AG04449 (cell line): ENCODE measurements at regions not wholly inside any gene's neighbourhood (a gene's known extent, or its start where the extent isn't known, plus 50 kb on each side); places are given as distances from the start of the nearest gene placed in this dataset.

Source experiments
- CTCF ChIA-PET: fragments of 350-600 bp; formaldehyde crosslinking; extraction: SDS; loops from one replicate; lab custom pipeline; 2021; ENCODE audit warnings: antibody characterized with exemption; lab: Yijun Ruan, JAX
- POLR2A ChIA-PET: fragments of 400-600, 350-600 bp; formaldehyde crosslinking; extraction: SDS; loops from one replicate; lab custom pipeline; 2020; ENCODE audit warnings: antibody characterized with exemption, inconsistent platforms; lab: Yijun Ruan, JAX
- DNase-seq: peaks from one replicate; pipeline ENCODE4 v3.0.0-alpha.2; 2010; ENCODE audit warnings: low read depth, low spot score
- H3K4me3 ChIP-seq: 2 replicates; pipeline ENCODE4 v1.5.1; 2011; ENCODE audit warnings: low read depth, mild to moderate bottlenecking, control low read depth, low read length
- TF ChIP-seq, protein P1 (sequence below): IDR thresholded peaks from one replicate; pipeline ENCODE4 v1.5.1; 2011; ENCODE audit warnings: mild to moderate bottlenecking, moderate library complexity, low read length, control low read depth, inconsistent platforms; ENCODE audit not compliant: insufficient read depth; ENCODE audit errors: missing control alignments

DNA sequence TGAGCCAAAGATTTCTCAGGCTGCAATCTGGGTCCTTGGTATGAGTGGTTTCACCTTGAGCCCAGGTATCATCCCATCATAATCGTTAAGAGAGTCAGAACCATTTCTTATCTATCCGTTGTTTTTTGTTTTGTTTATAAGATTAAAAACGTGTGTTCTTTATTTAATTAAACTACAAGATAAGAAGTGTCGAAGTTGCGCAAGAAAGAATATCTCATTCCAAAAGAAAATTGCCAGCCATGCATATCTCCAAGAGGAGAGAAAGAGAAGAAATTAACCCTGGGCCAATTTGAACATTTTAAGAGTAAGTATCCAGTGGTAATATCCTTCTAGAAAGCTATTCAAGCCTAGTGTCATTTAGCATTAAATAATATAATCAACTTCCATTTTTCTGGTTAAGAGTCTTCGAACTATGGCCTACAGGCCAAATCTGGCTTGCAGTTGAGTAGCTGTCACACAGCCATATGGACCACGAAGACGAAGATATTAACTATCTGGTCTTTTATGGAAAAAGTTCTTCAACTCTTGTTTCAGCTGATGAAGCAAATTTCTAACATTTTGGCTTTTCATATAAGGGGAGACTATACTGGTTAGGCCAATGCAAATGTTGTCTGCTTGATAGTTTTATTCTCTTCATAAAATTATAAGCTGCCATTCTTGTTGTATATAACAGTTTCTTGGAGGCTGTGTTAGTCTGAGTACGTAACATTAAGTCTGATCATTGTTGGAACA is 576.4 kb downstream of the REEP3 start:
- CTCF ChIA-PET, result interaction anchor here (1.2 kb wide), 1 partner anchor 18 kb away, joined by 3 read pairs; no protein-coding TSS in a partner anchor
- TF ChIP-seq, protein P1, sequence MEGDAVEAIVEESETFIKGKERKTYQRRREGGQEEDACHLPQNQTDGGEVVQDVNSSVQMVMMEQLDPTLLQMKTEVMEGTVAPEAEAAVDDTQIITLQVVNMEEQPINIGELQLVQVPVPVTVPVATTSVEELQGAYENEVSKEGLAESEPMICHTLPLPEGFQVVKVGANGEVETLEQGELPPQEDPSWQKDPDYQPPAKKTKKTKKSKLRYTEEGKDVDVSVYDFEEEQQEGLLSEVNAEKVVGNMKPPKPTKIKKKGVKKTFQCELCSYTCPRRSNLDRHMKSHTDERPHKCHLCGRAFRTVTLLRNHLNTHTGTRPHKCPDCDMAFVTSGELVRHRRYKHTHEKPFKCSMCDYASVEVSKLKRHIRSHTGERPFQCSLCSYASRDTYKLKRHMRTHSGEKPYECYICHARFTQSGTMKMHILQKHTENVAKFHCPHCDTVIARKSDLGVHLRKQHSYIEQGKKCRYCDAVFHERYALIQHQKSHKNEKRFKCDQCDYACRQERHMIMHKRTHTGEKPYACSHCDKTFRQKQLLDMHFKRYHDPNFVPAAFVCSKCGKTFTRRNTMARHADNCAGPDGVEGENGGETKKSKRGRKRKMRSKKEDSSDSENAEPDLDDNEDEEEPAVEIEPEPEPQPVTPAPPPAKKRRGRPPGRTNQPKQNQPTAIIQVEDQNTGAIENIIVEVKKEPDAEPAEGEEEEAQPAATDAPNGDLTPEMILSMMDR, result no peak
- no peak for DNase-seq
- POLR2A ChIA-PET, result no interaction called here
- no peak overlapping the region for H3K4me3 ChIP-seq

DNA sequence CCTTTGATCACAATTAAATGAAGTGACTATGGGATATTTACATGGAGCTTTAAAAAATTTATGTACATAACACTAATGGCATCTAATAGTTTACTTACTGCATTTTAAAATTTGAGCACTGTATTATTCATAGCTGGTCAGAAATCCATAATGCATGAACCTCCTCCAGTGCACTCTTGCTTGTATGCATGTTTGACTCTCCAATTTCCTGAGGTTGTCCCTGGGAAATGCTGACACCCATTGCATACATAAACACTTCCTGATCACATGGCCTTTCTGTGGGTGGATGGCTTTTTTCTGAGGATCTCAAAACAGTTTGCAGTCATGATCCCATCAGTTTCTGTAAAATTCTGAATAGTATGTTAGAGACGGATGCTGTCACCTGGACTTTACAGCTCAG is 577.8 kb downstream of the REEP3 start:
- CTCF ChIA-PET, result no interaction called here
- TF ChIP-seq, protein P1, result no peak
- DNase-seq, result no peak

DNA sequence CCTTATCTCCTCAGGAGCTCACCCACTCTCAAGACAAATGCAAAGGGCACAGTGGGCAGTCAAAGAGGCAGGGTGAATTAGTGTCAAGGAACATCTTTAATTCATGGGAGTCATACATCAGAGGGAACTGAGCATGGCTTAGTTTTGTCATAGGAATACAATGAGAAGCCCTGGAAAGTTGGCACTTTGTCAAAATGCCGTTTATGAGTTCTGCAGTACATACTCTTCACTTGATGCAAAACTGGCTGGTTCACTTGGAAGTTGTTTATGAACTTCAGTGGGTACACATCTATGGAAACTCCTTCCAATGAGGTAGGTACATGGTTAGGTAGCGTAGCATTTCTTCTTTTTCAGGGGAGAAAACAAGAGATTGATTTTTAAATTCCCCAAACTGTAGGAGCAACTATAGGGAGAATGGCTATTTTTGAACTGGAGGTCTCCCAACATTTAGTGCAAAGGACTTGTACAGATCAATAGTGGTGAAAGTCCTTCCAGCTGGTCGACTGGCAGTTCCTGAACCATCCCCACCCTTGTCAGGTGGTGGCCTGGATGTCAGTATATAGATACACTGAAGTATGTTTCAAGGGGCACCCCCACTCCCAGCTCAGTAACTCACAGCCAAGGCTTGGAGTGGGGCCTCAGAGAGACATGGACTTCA is 580.5 kb downstream of the REEP3 start:
- POLR2A ChIA-PET, result no interaction called here
- CTCF ChIA-PET, result interaction anchor here (1.8 kb wide), 1 partner anchor 14 kb away, joined by 5 read pairs; no protein-coding TSS in a partner anchor
- H3K4me3 ChIP-seq, result no peak overlapping the region
- TF ChIP-seq, protein P1, result no peak
- no peak for DNase-seq

More for the DNA sequence above, 577.8 kb downstream of the REEP3 start:
- POLR2A ChIA-PET, result no interaction called here
- H3K4me3 ChIP-seq, result no peak overlapping the region

DNA sequence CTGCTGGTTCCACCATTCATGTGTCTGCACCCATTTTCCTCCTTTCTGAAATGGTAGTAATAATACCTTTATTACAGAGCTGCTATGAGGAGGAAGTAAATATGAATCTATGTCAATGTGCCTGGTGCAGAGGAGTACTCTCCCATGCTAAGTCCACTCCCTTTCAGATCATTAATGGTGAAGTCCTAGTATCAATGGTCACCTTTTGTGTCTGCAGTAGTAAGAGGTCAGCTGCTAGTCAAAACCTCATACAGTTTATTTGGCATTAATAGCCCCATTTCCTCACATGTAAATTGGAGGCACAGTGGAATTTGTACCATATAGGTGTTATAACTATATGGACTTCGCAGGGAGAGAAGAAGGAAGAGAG is 581.0 kb downstream of the REEP3 start:
- ChIA-PET CTCF (interaction anchor here (1.8 kb wide), 1 partner anchor 14 kb away, joined by 5 read pairs; no protein-coding TSS in a partner anchor), POLR2A (interaction anchor here (0.7 kb wide), 1 partner anchor 1306 kb away, joined by 3 read pairs; no protein-coding TSS in a partner anchor)
- no peak overlapping the region for H3K4me3 ChIP-seq
- TF ChIP-seq, protein P1, result no peak
- no peak for DNase-seq

DNA sequence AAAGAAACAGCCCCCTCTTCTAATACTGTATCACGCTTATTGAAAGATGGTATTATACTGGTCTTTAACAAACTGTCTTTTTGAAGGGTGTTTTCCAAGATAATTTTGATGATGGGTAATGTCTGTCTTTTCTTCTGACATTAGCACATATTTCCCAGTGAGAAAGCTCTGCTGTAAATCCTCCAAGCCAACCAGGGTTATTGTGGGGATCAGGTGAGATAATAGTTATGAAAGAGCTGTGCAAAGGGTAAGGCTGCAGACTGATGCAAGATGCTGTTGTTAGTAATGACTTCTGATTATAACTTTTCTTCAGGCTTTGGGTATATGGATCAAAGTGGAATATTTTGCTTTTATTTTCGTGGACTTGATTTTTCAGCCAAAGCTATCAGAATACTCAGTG is 581.7 kb downstream of the REEP3 start:
- no peak overlapping the region for H3K4me3 ChIP-seq
- TF ChIP-seq, protein P1, result no peak
- no peak for DNase-seq
- CTCF ChIA-PET, result interaction anchor here (1.8 kb wide), 1 partner anchor 13 kb away, joined by 5 read pairs; no protein-coding TSS in a partner anchor
- POLR2A ChIA-PET, result interaction anchor here (0.7 kb wide), 1 partner anchor 1305 kb away, joined by 3 read pairs; no protein-coding TSS in a partner anchor
